ENCODE measurements at regions not wholly inside any gene's neighbourhood (a gene's known extent, or its start where the extent isn't known, plus 50 kb on each side); places are given as distances from the start of the nearest gene placed in this dataset.

- DNase-seq (ENCODE audit: low read depth in 3 of 3, low spot score in 2 of 3), result no peak
These were observed 548.9 kb upstream of the CDH8 start for GRCh38 chr16:62585041-62585545.

GRCh38 chr16:62583414-62583813 lies 547.2 kb upstream of the CDH8 start:
- DNase-seq (ENCODE audit: low read depth in 3 of 3, low spot score in 2 of 3), result no peak

- no peak for DNase-seq (ENCODE audit: low read depth in 3 of 3, low spot score in 2 of 3)
These were observed 537.2 kb upstream of the CDH8 start for GRCh38 chr16:62573466-62573865.

- no peak for DNase-seq (ENCODE audit: low read depth in 3 of 3, low spot score in 2 of 3)
These were observed 532.7 kb upstream of the CDH8 start for GRCh38 chr16:62568926-62569325.

- no peak for DNase-seq (ENCODE audit: low read depth in 3 of 3, low spot score in 2 of 3)
These were observed 529.5 kb upstream of the CDH8 start for GRCh38 chr16:62565706-62566105.

- DNase-seq (ENCODE audit: low read depth in 3 of 3, low spot score in 2 of 3), result no peak
These were observed 528.1 kb upstream of the CDH8 start for GRCh38 chr16:62564291-62564690.

GRCh38 chr16:62562121-62562520 lies 525.9 kb upstream of the CDH8 start:
- DNase-seq (ENCODE audit: low read depth in 3 of 3, low spot score in 2 of 3), result no peak

GRCh38 chr16:62549875-62550274 lies 513.6 kb upstream of the CDH8 start:
- no peak for DNase-seq (ENCODE audit: low read depth in 3 of 3, low spot score in 2 of 3)

- DNase-seq (ENCODE audit: low read depth in 3 of 3, low spot score in 2 of 3), result no peak
These were observed 511.9 kb upstream of the CDH8 start for GRCh38 chr16:62548095-62548494.

- no peak for DNase-seq (ENCODE audit: low read depth in 3 of 3, low spot score in 2 of 3)
These were observed 510.5 kb upstream of the CDH8 start for GRCh38 chr16:62546701-62547100.

- no peak for DNase-seq (ENCODE audit: low read depth in 3 of 3, low spot score in 2 of 3)
These were observed 508.8 kb upstream of the CDH8 start for GRCh38 chr16:62545039-62545438.

- DNase-seq (ENCODE audit: low read depth in 3 of 3, low spot score in 2 of 3), result no peak
These were observed 507.3 kb upstream of the CDH8 start for GRCh38 chr16:62543516-62543915.

GRCh38 chr16:62539657-62540056 lies 503.4 kb upstream of the CDH8 start:
- no peak for DNase-seq (ENCODE audit: low read depth in 3 of 3, low spot score in 2 of 3)

- DNase-seq (ENCODE audit: low read depth in 3 of 3, low spot score in 2 of 3), result no peak
These were observed 494.2 kb upstream of the CDH8 start for GRCh38 chr16:62530426-62530825.

- DNase-seq (ENCODE audit: low read depth in 3 of 3, low spot score in 2 of 3), result no peak
These were observed 479.8 kb upstream of the CDH8 start for GRCh38 chr16:62516001-62516400.

- DNase-seq (ENCODE audit: low read depth in 3 of 3, low spot score in 2 of 3), result no peak
These were observed 466.8 kb upstream of the CDH8 start for GRCh38 chr16:62503073-62503472.

- no peak for DNase-seq (ENCODE audit: low read depth in 3 of 3, low spot score in 2 of 3)
These were observed 442.7 kb upstream of the CDH8 start for GRCh38 chr16:62478903-62479458.

- no peak for DNase-seq (ENCODE audit: low read depth in 3 of 3, low spot score in 2 of 3)
These were observed 441.6 kb upstream of the CDH8 start for GRCh38 chr16:62477796-62478195.

- DNase-seq (ENCODE audit: low read depth in 3 of 3, low spot score in 2 of 3), result no peak
These were observed 439.3 kb upstream of the CDH8 start for GRCh38 chr16:62475573-62475972.

GRCh38 chr16:62462971-62463370 lies 426.7 kb upstream of the CDH8 start:
- DNase-seq (ENCODE audit: low read depth in 3 of 3, low spot score in 2 of 3), result no peak

GRCh38 chr16:62450291-62450690 lies 414.1 kb upstream of the CDH8 start:
- no peak for DNase-seq (ENCODE audit: low read depth in 3 of 3, low spot score in 2 of 3)

GRCh38 chr16:62445909-62446308 lies 409.7 kb upstream of the CDH8 start:
- DNase-seq (ENCODE audit: low read depth in 3 of 3, low spot score in 2 of 3), result no peak

- no peak for DNase-seq (ENCODE audit: low read depth in 3 of 3, low spot score in 2 of 3)
These were observed 388.0 kb upstream of the CDH8 start for GRCh38 chr16:62424206-62424605.
